ENCODE measurements at regions not wholly inside any gene's neighbourhood (a gene's known extent, or its start where the extent isn't known, plus 50 kb on each side); places are given as distances from the start of the nearest gene placed in this dataset.

DNA sequence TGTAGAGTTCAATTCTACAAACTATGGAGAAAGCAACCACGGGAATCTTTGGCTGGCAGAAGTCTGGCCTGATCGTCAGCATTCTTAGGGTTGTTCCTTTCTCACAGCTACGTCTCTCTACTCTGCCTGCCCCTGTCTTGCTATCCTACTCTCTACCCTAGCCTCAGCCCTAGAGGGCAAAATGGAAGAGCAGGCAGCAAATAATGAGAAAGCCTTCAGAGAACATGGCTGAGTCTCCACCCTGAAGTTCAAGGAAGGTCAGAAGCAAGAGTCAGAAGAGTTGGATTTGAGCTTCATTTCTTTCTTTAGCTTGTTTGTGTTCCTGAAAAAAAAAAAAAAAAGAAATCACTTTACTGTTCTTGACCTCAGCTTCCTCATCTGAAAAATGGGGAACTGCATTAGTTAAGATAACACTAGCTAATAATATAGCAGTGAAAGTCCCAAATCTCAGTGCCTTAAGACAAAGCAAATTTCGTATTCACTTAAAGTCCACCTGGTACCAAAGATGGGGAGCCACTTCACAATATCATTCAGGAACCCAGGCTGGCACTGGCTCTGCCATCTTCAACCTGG, 50.2 kb upstream of the CCND2 start:
- no peak overlapping the region for H3K27ac ChIP-seq (ENCODE audit: low read depth in 2 of 2, low read length in 1 of 2)
- no peaks in the 10 kb centered on the region for H3K4me1 ChIP-seq (ENCODE audit: control insufficient read depth in 2 of 2, insufficient read depth in 2 of 2, low read length in 1 of 2)
- no peak overlapping the region for H3K4me3 ChIP-seq (ENCODE audit: low read depth in 1 of 2, low read length in 2 of 2)
- no peaks in the 10 kb centered on the region for H3K27me3 ChIP-seq (ENCODE audit: control insufficient read depth in 1 of 2, insufficient read depth in 2 of 2, low read length in 2 of 2)
- WGBS, 2 donors, result 77 to 91% methylated on average over 4 of the region's 4 CpGs
- no peaks in the 10 kb centered on the region for H3K36me3 ChIP-seq (ENCODE audit: control insufficient read depth in 2 of 2, insufficient read depth in 2 of 2, low read length in 1 of 2)
- H3K9me3 ChIP-seq (ENCODE audit: control insufficient read depth in 2 of 2, insufficient read depth in 1 of 2, low read depth in 1 of 2, low read length in 1 of 2), result no peaks in the 10 kb centered on the region

GRCh38 chr12:4221258-4221620, 52.3 kb upstream of the CCND2 start:
- H3K27me3 ChIP-seq (ENCODE audit: control insufficient read depth in 1 of 2, insufficient read depth in 2 of 2, low read length in 2 of 2), result no peaks in the 10 kb centered on the region
- no peaks in the 10 kb centered on the region for H3K36me3 ChIP-seq (ENCODE audit: control insufficient read depth in 2 of 2, insufficient read depth in 2 of 2, low read length in 1 of 2)
- H3K4me3 ChIP-seq (ENCODE audit: low read depth in 1 of 2, low read length in 2 of 2), result no peak overlapping the region
- H3K27ac ChIP-seq (ENCODE audit: low read depth in 2 of 2, low read length in 1 of 2), result no peak overlapping the region
- H3K4me1 ChIP-seq (ENCODE audit: control insufficient read depth in 2 of 2, insufficient read depth in 2 of 2, low read length in 1 of 2), result no peaks in the 10 kb centered on the region
- no peaks in the 10 kb centered on the region for H3K9me3 ChIP-seq (ENCODE audit: control insufficient read depth in 2 of 2, insufficient read depth in 1 of 2, low read depth in 1 of 2, low read length in 1 of 2)

DNA sequence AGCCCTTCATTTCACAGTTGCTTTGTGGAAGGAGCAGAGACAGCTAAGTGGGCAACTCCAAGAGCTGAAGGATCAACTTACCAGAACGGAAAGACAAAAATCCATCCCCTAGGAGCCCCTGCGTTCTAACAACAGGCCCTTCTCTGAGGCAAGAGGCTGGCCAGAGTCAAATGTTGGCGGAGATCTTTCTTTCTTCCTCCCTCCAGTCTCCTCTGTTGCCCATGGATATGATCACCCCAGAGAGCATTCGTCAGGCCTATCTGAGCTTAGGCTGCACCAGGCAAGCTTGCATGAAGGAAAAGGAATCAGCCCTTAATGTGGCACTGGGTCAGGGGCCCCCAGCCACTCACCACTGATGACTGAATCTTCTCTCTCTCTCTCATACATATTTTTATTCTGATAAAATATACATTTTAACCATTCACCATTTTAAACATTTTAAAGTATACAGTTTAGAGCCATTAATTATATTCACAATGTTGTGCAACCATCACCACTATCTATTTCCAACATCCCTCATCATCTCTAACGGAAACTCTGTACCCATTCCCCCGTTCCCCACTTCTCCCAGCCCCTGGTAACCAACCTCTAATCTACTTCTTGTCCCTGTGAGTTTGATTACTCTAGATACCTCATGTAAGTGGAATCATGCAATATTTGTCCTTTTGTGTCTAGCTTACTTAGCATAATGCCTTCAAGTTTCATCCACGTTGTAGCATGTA, 52.9 kb upstream of the CCND2 start:
- 76 to 79% methylated on average over 7 of the region's 7 CpGs for WGBS, 2 donors
- H3K4me3 ChIP-seq (ENCODE audit: low read depth in 1 of 2, low read length in 2 of 2), result no peak overlapping the region

DNA sequence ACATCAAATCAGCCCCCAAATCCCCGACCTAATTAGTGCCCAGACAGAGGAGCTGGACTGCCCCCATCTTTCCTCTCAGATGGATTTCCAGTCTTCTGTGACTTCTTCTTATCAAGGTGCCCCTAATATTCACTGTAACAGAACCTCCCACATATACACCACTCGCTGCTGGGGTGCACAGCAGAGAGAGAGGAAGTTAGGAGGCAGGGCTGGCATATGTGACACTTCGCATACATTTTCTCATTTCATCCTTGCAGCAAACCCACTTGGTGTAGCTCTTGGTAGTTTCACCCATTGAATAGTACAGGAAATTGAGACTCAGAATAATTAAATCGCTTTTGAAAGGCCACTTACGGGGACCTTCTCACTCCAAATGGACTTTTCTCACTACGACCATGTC, 56.5 kb upstream of the CCND2 start:
- no peaks in the 10 kb centered on the region for H3K36me3 ChIP-seq (ENCODE audit: control insufficient read depth in 2 of 2, insufficient read depth in 2 of 2, low read length in 1 of 2)
- H3K27me3 ChIP-seq (ENCODE audit: control insufficient read depth in 1 of 2, insufficient read depth in 2 of 2, low read length in 2 of 2), result no peaks in the 10 kb centered on the region
- H3K4me3 ChIP-seq (ENCODE audit: low read depth in 1 of 2, low read length in 2 of 2), result no peak overlapping the region
- no peaks in the 10 kb centered on the region for H3K9me3 ChIP-seq (ENCODE audit: control insufficient read depth in 2 of 2, insufficient read depth in 1 of 2, low read depth in 1 of 2, low read length in 1 of 2)
- no peaks in the 10 kb centered on the region for H3K4me1 ChIP-seq (ENCODE audit: control insufficient read depth in 2 of 2, insufficient read depth in 2 of 2, low read length in 1 of 2)
- H3K27ac ChIP-seq (ENCODE audit: low read depth in 2 of 2, low read length in 1 of 2), result no peak overlapping the region
- 83 to 87% methylated on average over 6 of the region's 6 CpGs for WGBS, 2 donors

More for the DNA sequence above, 52.9 kb upstream of the CCND2 start:
- no peak overlapping the region for H3K27ac ChIP-seq (ENCODE audit: low read depth in 2 of 2, low read length in 1 of 2)
- no peaks in the 10 kb centered on the region for H3K9me3 ChIP-seq (ENCODE audit: control insufficient read depth in 2 of 2, insufficient read depth in 1 of 2, low read depth in 1 of 2, low read length in 1 of 2)
- H3K36me3 ChIP-seq (ENCODE audit: control insufficient read depth in 2 of 2, insufficient read depth in 2 of 2, low read length in 1 of 2), result no peaks in the 10 kb centered on the region
- no peaks in the 10 kb centered on the region for H3K27me3 ChIP-seq (ENCODE audit: control insufficient read depth in 1 of 2, insufficient read depth in 2 of 2, low read length in 2 of 2)
- H3K4me1 ChIP-seq (ENCODE audit: control insufficient read depth in 2 of 2, insufficient read depth in 2 of 2, low read length in 1 of 2), result no peaks in the 10 kb centered on the region

DNA sequence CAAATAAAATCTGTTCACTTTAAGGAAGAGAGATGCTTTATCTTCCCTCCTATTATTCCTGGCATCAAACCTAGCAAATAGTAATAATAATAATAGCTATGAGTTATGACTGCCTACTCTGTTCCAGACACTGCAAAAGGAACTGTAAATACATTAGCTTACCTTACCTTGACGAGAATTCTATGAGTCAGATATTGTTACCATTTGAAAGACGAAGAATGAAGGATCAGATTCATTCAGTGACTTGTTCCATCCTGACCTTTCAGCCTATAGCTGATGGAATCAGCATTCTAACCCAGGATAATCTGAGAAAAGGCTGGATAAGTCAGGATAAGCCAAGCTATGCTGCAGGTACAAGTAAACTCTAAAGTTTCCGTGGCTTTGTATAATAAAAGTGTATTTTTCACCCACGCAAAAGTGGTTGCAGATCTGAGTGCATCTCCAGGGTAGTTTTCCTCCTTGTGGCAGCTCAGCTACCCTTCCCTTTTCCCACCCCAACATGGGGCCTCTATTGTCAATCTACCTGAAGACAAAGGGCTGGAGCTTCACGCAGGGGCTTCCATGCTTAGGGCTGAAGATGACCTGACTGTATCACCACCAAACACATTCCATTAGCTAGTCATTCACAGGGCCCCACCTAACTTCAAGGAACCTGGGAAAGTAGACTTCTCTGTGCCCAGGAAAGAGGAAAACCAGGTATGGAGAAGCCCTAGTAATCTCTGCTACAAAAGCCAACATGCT, 57.2 kb upstream of the CCND2 start:
- Histone ChIP-seq H3K4me3 (ENCODE audit: low read depth in 1 of 2, low read length in 2 of 2) (no peak overlapping the region), H3K27ac (ENCODE audit: low read depth in 2 of 2, low read length in 1 of 2) (no peak overlapping the region), H3K4me1 (ENCODE audit: control insufficient read depth in 2 of 2, insufficient read depth in 2 of 2, low read length in 1 of 2) (peaks cover 0 to 2% of the 10 kb centered on the region in 2 donors), H3K9me3 (ENCODE audit: control insufficient read depth in 2 of 2, insufficient read depth in 1 of 2, low read depth in 1 of 2, low read length in 1 of 2) (no peaks in the 10 kb centered on the region), H3K27me3 (ENCODE audit: control insufficient read depth in 1 of 2, insufficient read depth in 2 of 2, low read length in 2 of 2) (no peaks in the 10 kb centered on the region), H3K36me3 (ENCODE audit: control insufficient read depth in 2 of 2, insufficient read depth in 2 of 2, low read length in 1 of 2) (no peaks in the 10 kb centered on the region)
- 65 to 68% methylated on average over 5 of the region's 5 CpGs for WGBS, 2 donors

GRCh38 chr12:4215229-4216186, 58.1 kb upstream of the CCND2 start:
- peaks cover 0 to 2% of the 10 kb centered on the region in 2 donors for H3K4me1 ChIP-seq (ENCODE audit: control insufficient read depth in 2 of 2, insufficient read depth in 2 of 2, low read length in 1 of 2)
- 52 to 57% methylated on average over 18 of the region's 18 CpGs for WGBS, 2 donors
- no peaks in the 10 kb centered on the region for H3K9me3 ChIP-seq (ENCODE audit: control insufficient read depth in 2 of 2, insufficient read depth in 1 of 2, low read depth in 1 of 2, low read length in 1 of 2)
- H3K4me3 ChIP-seq (ENCODE audit: low read depth in 1 of 2, low read length in 2 of 2), result no peak overlapping the region
- H3K27ac ChIP-seq (ENCODE audit: low read depth in 2 of 2, low read length in 1 of 2), result no peak overlapping the region
- H3K27me3 ChIP-seq (ENCODE audit: control insufficient read depth in 1 of 2, insufficient read depth in 2 of 2, low read length in 2 of 2), result no peaks in the 10 kb centered on the region
- H3K36me3 ChIP-seq (ENCODE audit: control insufficient read depth in 2 of 2, insufficient read depth in 2 of 2, low read length in 1 of 2), result no peaks in the 10 kb centered on the region

GRCh38 chr12:4214877-4215228, 58.7 kb upstream of the CCND2 start:
- Histone ChIP-seq H3K27ac (ENCODE audit: low read depth in 2 of 2, low read length in 1 of 2) (no peak overlapping the region), H3K4me1 (ENCODE audit: control insufficient read depth in 2 of 2, insufficient read depth in 2 of 2, low read length in 1 of 2) (peaks cover 0 to 2% of the 10 kb centered on the region in 2 donors), H3K27me3 (ENCODE audit: control insufficient read depth in 1 of 2, insufficient read depth in 2 of 2, low read length in 2 of 2) (no peaks in the 10 kb centered on the region), H3K36me3 (ENCODE audit: control insufficient read depth in 2 of 2, insufficient read depth in 2 of 2, low read length in 1 of 2) (no peaks in the 10 kb centered on the region), H3K4me3 (ENCODE audit: low read depth in 1 of 2, low read length in 2 of 2) (no peak overlapping the region), H3K9me3 (ENCODE audit: control insufficient read depth in 2 of 2, insufficient read depth in 1 of 2, low read depth in 1 of 2, low read length in 1 of 2) (no peaks in the 10 kb centered on the region)
- 74 to 80% methylated on average over 8 of the region's 8 CpGs for WGBS, 2 donors

DNA sequence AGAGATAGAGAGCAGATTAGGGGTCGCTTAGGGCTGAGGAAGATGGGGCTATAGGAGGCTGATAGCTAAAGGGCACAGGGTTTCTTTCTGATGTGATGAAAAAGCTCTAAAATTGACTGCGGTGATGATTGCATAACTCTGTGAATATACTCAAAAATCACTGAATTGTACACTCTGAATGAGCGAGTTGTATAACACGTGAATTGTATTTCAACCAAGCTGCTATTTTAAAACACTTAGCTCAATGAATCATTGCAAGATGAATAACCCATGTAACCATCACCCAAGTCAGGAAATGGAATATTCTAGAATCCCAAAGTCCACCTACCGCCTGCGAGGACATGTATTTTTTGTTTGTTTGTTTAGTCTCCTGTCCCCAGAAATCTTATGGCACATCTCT, 60.1 kb upstream of the CCND2 start:
- 86 to 94% methylated on average over 6 of the region's 6 CpGs for WGBS, 2 donors
- H3K36me3 ChIP-seq (ENCODE audit: control insufficient read depth in 2 of 2, insufficient read depth in 2 of 2, low read length in 1 of 2), result no peaks in the 10 kb centered on the region
- no peak overlapping the region for H3K4me3 ChIP-seq (ENCODE audit: low read depth in 1 of 2, low read length in 2 of 2)
- H3K9me3 ChIP-seq (ENCODE audit: control insufficient read depth in 2 of 2, insufficient read depth in 1 of 2, low read depth in 1 of 2, low read length in 1 of 2), result no peaks in the 10 kb centered on the region
- no peaks in the 10 kb centered on the region for H3K27me3 ChIP-seq (ENCODE audit: control insufficient read depth in 1 of 2, insufficient read depth in 2 of 2, low read length in 2 of 2)
- H3K27ac ChIP-seq (ENCODE audit: low read depth in 2 of 2, low read length in 1 of 2), result no peak overlapping the region
- peaks cover 0 to 2% of the 10 kb centered on the region in 2 donors for H3K4me1 ChIP-seq (ENCODE audit: control insufficient read depth in 2 of 2, insufficient read depth in 2 of 2, low read length in 1 of 2)

- Histone ChIP-seq H3K9me3 (ENCODE audit: control insufficient read depth in 2 of 2, insufficient read depth in 1 of 2, low read depth in 1 of 2, low read length in 1 of 2) (no peaks in the 10 kb centered on the region), H3K4me1 (ENCODE audit: control insufficient read depth in 2 of 2, insufficient read depth in 2 of 2, low read length in 1 of 2) (peaks cover 0 to 2% of the 10 kb centered on the region in 2 donors), H3K4me3 (ENCODE audit: low read depth in 1 of 2, low read length in 2 of 2) (no peak overlapping the region), H3K27me3 (ENCODE audit: control insufficient read depth in 1 of 2, insufficient read depth in 2 of 2, low read length in 2 of 2) (no peaks in the 10 kb centered on the region), H3K27ac (ENCODE audit: low read depth in 2 of 2, low read length in 1 of 2) (no peak overlapping the region), H3K36me3 (ENCODE audit: control insufficient read depth in 2 of 2, insufficient read depth in 2 of 2, low read length in 1 of 2) (no peaks in the 10 kb centered on the region)
- 97% methylated on average over 2 of the region's 2 CpGs for WGBS, 2 donors
Measured at GRCh38 chr12:4212845-4213244, 60.7 kb upstream of the CCND2 start.

Data from esophagus (tissue), 2 donors.